ENCODE measurements at regions not wholly inside any gene's neighbourhood (a gene's known extent, or its start where the extent isn't known, plus 50 kb on each side); places are given as distances from the start of the nearest gene placed in this dataset.
A peak's percentile ranks its signal among the peaks of the same experiment; 100 is the strongest.

DNA sequence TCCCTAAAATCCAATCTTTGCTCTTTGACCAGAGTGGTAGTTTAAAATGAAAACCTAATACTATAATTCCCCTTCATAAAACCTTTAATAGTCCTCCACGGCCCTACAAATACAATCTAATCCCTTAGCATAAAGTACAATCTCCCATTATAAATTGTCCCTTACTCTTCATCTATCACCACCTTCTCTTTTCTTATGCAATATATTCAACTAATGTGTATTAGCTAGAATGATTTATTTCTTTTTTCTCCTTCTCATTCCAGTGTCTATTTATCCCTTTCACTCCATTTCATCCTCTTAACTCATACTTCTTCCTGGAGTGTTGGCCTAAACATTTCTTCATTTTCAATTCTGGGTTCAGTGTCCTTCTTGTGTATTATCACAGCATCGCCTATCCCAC, 872.1 kb upstream of the PCDH20 start:
- Histone ChIP-seq H3K4me3 (ENCODE audit: low read depth, low read length) (no peak overlapping the region), H3K4me1 (no peaks in the 10 kb centered on the region), H3K36me3 (no peaks in the 10 kb centered on the region), H3K27me3 (no peaks in the 10 kb centered on the region), H3K9me3 (no peaks in the 10 kb centered on the region)
- TF ChIP-seq CTCF (IDR thresholded peaks at IDR 0.05; ENCODE audit: low read depth, low read length) = no peak
- no peak for DNase-seq

- Histone ChIP-seq H3K4me3 (ENCODE audit: low read depth, low read length) (no peak overlapping the region), H3K9me3 (no peaks in the 10 kb centered on the region; the same call in 1 of the 2 replicates), H3K36me3 (no peaks in the 10 kb centered on the region), H3K27me3 (no peaks in the 10 kb centered on the region), H3K4me1 (no peaks in the 10 kb centered on the region)
- no peak for TF ChIP-seq CTCF (IDR thresholded peaks at IDR 0.05; ENCODE audit: low read depth, low read length)
- no peak for DNase-seq
Measured at GRCh38 chr13:62280590-62280989, 864.9 kb upstream of the PCDH20 start.

- TF ChIP-seq CTCF (IDR thresholded peaks at IDR 0.05; ENCODE audit: low read depth, low read length) = 0 out of 2 replicates have a peak, but pooled peaks have one; percentile 14
- no peak overlapping the region for H3K4me3 ChIP-seq (ENCODE audit: low read depth, low read length)
- no peaks in the 10 kb centered on the region for H3K27me3 ChIP-seq
- H3K9me3 ChIP-seq = no peaks in the 10 kb centered on the region; the same call in 1 of the 2 replicates
- no peak for DNase-seq
- no peaks in the 10 kb centered on the region for H3K4me1 ChIP-seq
- no peaks in the 10 kb centered on the region for H3K36me3 ChIP-seq
Measured at GRCh38 chr13:62278271-62278670, 862.6 kb upstream of the PCDH20 start.

DNA sequence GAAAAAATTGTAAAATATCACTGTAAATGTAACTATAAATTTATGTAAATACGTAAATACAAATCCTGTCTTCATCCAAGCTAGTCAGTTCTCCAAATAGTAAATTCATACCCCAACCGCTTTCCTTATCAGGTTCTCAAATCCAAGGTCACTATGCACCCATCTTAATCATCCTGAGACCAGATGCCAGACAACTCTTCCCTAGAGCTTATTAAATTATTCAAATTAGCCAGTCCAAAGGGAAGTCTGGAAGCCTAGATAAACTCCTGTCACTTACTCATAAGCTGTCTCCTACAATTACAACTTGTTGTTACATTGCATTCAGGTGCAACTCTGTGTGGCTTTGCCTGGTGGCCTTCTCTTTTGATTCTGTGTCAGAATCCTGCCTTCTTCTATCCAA, 836.1 kb upstream of the PCDH20 start:
- Histone ChIP-seq H3K36me3 (no peaks in the 10 kb centered on the region), H3K4me1 (peaks cover 21% of the 10 kb centered on the region), H3K9me3 (no peaks in the 10 kb centered on the region), H3K4me3 (ENCODE audit: low read depth, low read length) (no peak overlapping the region), H3K27me3 (no peaks in the 10 kb centered on the region)
- DNase-seq = peak; percentile 13
- no peak for TF ChIP-seq CTCF (IDR thresholded peaks at IDR 0.05; ENCODE audit: low read depth, low read length)

DNA sequence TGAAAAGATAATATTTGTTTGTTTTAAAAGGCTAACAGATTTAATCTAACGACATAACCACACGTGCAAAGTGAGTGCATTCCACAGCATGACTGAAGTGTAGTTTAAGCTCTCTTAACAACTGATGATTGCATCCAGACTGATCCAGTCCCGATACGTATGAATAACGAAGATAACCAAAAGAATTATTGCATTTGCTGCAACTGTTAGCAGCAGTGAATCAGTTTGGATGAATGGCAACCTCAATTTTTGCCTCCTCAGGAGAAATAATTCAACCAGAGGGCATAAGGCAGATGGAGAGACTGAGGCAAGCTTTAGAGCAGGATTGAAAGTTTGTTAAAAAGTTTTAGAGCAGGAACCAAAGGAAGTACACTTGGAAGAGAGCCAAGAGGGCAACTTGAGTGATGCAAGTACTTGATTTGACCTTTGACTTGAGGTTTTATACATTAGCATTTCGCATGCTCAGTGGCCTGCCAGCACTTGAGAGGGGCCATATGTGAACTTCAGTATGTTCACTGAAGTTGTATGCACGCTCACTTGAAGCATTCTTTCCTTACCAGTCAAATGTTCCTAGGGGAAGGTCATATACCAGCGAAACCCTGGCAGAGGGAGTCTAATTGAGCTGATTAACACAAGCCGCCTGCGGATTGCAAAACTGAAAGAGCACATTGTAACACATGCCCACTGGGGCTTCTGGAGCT, 835.0 kb upstream of the PCDH20 start:
- no peaks in the 10 kb centered on the region for H3K9me3 ChIP-seq
- TF ChIP-seq CTCF (IDR thresholded peaks at IDR 0.05; ENCODE audit: low read depth, low read length) = no peak
- peaks cover 21% of the 10 kb centered on the region for H3K4me1 ChIP-seq
- no peaks in the 10 kb centered on the region for H3K36me3 ChIP-seq
- H3K27me3 ChIP-seq = no peaks in the 10 kb centered on the region
- DNase-seq = no peak
- no peak overlapping the region for H3K4me3 ChIP-seq (ENCODE audit: low read depth, low read length)

DNA sequence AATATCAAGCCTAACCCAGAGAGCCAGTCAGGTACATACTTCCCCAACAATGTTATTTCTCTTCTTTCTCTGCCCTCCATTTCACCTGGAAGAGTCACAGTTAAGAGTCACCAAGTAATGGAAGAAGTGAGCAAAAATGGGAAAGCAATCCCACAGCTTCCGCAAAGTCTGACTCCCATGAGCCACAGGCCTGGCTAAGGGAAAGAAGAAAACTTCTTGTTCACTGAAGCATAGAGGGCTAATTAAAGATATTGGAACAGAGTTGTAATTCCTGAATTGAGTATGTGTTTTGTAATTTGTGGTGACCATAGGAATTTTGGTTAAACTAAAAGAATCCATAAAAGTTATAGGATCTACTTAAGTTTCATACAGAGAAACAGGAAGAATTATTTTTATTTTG, 830.9 kb upstream of the PCDH20 start:
- Histone ChIP-seq H3K9me3 (no peaks in the 10 kb centered on the region), H3K4me3 (ENCODE audit: low read depth, low read length) (no peak overlapping the region), H3K36me3 (no peaks in the 10 kb centered on the region), H3K27me3 (no peaks in the 10 kb centered on the region), H3K4me1 (peaks cover 15% of the 10 kb centered on the region)
- no peak for TF ChIP-seq CTCF (IDR thresholded peaks at IDR 0.05; ENCODE audit: low read depth, low read length)
- DNase-seq = no peak

Data from BE2C (cell line).